ENCODE measurements at regions not wholly inside any gene's neighbourhood (a gene's known extent, or its start where the extent isn't known, plus 50 kb on each side); places are given as distances from the start of the nearest gene placed in this dataset.

GRCh38 chr2:8547284-8548064 lies 134.4 kb upstream of the ID2 start:
- ChIA-PET CTCF (interaction anchor here (1.3 to 1.8 kb wide), 3 partner anchors 10 to 58 kb away, joined by 3 to 4 read pairs (median 4); no protein-coding TSS in a partner anchor), POLR2A (no interaction called here)
- no peak for TF ChIP-seq CTCF (IDR thresholded peaks at IDR 0.05; ENCODE audit: control extremely low read depth, extremely low read depth, low read depth, missing control alignments)
- no peak for DNase-seq (ENCODE audit: extremely low spot score)

GRCh38 chr2:8548065-8548618 lies 133.7 kb upstream of the ID2 start:
- DNase-seq (ENCODE audit: extremely low spot score), result no peak
- CTCF ChIA-PET, result interaction anchor here (1.3 to 2.3 kb wide), 4 partner anchors 11 to 57 kb away, joined by 3 to 6 read pairs (median 4); no protein-coding TSS in a partner anchor
- POLR2A ChIA-PET, result no interaction called here
- TF ChIP-seq CTCF (IDR thresholded peaks at IDR 0.05; ENCODE audit: control extremely low read depth, extremely low read depth, low read depth, missing control alignments), result no peak

- no peak for DNase-seq (ENCODE audit: extremely low spot score)
- ChIA-PET CTCF (interaction anchor here (1.3 to 2.3 kb wide), 6 partner anchors 11 to 248 kb away, joined by 3 to 6 read pairs (median 4); no protein-coding TSS in a partner anchor), POLR2A (interaction anchor here (1.7 kb wide), 1 partner anchor 133 kb away, joined by 5 read pairs; the partner anchor contains the start of gene ID2)
- TF ChIP-seq CTCF (IDR thresholded peaks at IDR 0.05; ENCODE audit: control extremely low read depth, extremely low read depth, low read depth, missing control alignments), result no peak
Measured at GRCh38 chr2:8548619-8549150, 133.2 kb upstream of the ID2 start.

GRCh38 chr2:8549273-8549922 lies 132.5 kb upstream of the ID2 start:
- POLR2A ChIA-PET, result interaction anchor here (1.7 kb wide), 1 partner anchor 133 kb away, joined by 5 read pairs; the partner anchor contains the start of gene ID2
- CTCF ChIA-PET, result interaction anchor here (0.7 to 2.3 kb wide), 8 partner anchors 12 to 249 kb away, joined by 3 to 6 read pairs (median 4); no protein-coding TSS in a partner anchor
- no peak for TF ChIP-seq CTCF (IDR thresholded peaks at IDR 0.05; ENCODE audit: control extremely low read depth, extremely low read depth, low read depth, missing control alignments)
- no peak for DNase-seq (ENCODE audit: extremely low spot score)

GRCh38 chr2:8549942-8550341 lies 131.9 kb upstream of the ID2 start:
- CTCF ChIA-PET, result interaction anchor here (0.7 to 2.3 kb wide), 7 partner anchors 14 to 249 kb away, joined by 3 to 6 read pairs (median 3); no protein-coding TSS in a partner anchor
- TF ChIP-seq CTCF (IDR thresholded peaks at IDR 0.05; ENCODE audit: control extremely low read depth, extremely low read depth, low read depth, missing control alignments), result no peak
- POLR2A ChIA-PET, result interaction anchor here (1.7 kb wide), 1 partner anchor 132 kb away, joined by 5 read pairs; the partner anchor contains the start of gene ID2
- DNase-seq (ENCODE audit: extremely low spot score), result no peak

- POLR2A ChIA-PET, result interaction anchor here (1.7 kb wide), 1 partner anchor 132 kb away, joined by 5 read pairs; the partner anchor contains the start of gene ID2
- CTCF ChIA-PET, result interaction anchor here (1.3 to 2.3 kb wide), 3 partner anchors 13 to 25 kb away, joined by 3 to 6 read pairs (median 4); no protein-coding TSS in a partner anchor
- no peak for TF ChIP-seq CTCF (IDR thresholded peaks at IDR 0.05; ENCODE audit: control extremely low read depth, extremely low read depth, low read depth, missing control alignments)
- no peak for DNase-seq (ENCODE audit: extremely low spot score)
Measured at GRCh38 chr2:8550481-8550880, 131.4 kb upstream of the ID2 start.
